NAMALWA (cell line): ENCODE measurements at regions not wholly inside any gene's neighbourhood (a gene's known extent, or its start where the extent isn't known, plus 50 kb on each side); places are given as distances from the start of the nearest gene placed in this dataset.
A peak's percentile ranks its signal among the peaks of the same experiment; 100 is the strongest.
"Not testable (repeated sequence)": the region's sequence is repeated elsewhere in the genome, so short reads cannot be mapped to it uniquely, and the experiment has no call there.

Source experiments
- DNase-seq: peaks from one replicate; pipeline ENCODE4 v3.0.0-alpha.2; 2015; ENCODE audit warnings: low spot score

DNA sequence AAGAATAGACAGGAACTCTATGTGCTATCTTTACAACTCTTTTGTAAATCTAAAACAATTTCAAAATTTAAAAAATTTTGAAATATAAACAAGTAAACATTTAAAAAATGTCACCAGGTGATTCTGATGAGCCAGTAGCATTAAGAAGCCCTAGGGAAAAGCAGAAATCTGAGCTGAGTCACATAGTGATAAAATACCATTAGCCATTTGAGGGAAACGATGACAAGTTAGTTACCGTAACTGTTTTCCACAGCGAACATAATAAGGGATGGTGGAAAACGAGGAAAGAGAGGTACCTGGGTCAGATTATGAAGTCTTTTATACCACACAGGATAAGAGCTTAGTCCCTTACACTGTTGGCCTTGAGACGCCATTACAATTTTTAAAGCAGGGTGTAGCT, 55.5 kb downstream of the PRR15 start:
- DNase-seq: no peak

DNA sequence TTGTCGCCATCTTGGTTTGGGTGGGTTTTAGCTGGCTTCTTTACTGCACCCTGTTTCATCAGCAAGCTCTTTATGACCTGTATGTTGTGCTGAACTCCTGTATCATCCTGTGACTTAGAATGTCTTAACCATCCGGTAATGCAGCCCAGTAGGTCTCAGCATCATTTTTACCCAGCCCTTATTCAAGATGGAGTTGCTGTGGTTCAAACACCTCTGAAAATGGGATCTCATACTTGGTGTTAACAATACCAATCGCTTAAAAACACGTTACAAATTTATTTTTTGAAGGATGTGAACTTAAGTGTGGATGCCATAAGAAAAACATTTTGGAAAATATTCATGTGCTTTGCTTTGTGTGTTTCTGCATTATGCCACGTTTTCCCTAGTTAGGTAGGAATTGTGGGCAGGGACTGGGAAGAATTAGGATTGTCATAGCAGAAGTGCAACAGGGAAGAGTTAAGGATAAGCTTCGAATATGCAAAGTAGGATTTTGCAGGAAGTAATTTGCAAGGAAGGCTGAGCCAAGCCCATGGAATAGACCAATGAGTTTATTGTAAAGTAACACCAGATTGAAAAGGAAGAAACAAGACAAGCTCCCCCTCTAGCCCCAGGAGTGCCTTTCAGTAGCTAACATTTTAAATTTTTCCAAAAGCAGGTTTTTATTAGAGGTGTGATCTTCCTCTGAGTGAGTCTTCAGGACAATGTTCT, 56.4 kb downstream of the PRR15 start:
- DNase-seq: no peak

DNA sequence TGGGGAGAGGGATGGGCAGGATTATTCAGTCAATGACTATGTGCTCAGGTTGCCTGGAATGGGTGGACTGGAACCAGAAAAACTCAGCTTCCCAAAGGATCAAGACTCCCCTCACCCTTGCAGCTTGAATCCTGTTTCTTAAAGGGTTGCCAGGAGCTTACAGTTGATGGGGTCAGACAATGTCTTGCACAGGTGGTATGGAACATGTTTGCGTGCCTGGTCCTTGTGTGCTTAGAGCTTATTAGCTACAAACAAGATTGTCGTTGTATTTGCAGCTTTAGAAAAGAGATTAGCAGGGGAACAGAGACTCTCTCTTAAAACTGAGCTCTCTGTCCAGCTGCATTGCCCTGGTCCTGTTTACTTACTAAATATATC, 56.9 kb downstream of the PRR15 start:
- DNase-seq: no peak

DNA sequence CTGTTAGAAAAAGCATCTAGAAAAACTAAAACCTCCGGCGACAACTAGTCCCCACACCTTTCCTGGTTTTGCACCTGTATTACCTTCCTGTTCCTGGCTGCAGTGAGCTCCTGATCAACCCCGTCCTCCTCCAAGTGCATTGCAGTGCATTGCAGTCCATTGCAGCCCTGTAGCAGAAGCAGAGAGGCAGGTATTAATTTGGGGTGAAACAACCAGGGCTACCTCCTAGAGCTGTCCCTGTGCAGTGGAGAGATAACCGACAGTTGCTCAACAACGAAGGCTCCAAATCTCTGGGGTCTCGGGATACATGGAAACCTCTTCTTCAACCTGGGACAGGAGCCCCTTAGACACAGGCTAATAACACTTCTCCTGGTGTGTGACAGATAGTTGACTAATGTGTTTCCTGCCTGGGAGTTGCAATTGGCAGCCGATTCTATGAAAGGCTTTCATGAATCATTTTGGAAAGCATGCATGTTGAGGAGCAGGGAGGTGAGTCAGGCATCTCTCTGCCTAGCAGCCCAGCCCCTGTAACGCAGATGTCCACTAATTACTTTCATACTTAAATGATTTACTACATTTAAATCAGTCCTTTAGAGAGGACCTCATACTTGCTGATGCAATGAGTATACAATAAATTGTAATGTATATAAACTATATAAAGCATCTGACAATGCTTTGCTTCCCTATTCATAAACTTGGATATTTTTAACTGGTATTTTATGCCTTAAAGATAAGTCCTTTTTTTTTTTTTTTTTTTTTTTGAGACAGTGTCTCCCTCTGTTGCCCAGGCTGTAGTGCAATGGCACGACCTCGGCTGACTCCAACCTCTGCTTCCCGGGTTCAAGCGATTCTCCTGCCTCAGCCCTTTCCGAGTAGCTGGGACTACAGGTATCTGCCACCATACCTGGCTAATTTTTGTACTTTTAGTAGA, 59.0 kb downstream of the PRR15 start:
- DNase-seq: no peak

DNA sequence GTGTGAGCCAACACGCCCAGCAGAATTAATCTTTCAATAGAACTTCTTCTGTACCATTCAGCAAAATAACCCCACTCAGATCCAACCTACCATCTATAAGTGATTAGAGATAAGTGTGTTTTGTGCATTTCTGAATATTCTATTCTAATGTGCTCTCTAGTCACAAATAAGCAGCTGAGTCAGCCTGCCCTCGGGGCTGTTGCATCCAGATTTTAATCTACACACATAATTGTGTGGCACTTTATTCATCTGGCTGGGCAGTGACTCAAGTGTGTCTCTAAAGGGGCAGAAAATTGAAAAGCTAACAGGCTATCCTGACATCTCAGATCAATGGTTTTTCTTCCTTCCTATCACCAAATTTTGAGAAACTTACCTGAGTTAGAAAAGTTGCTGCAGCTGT, 60.3 kb downstream of the PRR15 start:
- no peak for DNase-seq

DNA sequence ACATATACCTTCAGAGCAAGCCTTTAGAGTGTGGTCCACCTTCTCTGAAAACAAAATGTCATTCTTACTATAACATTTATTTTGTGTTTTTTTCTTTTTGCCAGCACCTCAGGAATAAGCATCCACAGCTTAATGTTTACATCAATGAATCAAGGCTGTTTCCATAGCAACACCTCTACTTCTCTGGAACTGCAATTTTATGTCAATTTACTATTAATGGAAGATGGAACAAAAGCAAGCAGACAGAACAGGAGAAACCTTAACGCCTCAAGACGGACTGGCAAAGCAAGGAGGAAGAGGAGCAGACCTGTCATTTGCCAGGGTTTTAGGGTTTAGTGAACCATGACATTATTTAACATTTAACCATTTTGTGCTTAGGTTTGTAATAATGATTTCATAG, 63.1 kb downstream of the PRR15 start:
- no peak for DNase-seq

DNA sequence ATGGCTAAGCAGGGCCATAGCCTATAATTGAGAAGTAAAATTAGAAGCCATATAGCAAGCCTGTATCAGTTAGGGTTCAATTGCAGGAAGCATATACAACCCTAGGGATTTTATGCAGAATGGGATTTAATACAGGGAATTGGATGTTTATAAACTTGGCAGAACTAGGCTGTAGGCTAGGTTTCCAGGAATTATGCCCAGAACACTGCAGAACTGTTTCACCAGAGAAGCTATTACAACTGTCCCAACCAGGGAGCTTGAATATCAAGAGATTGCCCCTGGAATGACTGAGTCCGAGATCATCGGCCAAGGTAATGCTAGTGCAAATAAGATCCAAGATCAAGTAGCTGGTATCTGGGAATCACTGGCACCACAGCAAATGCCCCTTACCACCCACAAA, 64.0 kb downstream of the PRR15 start:
- no peak for DNase-seq

DNA sequence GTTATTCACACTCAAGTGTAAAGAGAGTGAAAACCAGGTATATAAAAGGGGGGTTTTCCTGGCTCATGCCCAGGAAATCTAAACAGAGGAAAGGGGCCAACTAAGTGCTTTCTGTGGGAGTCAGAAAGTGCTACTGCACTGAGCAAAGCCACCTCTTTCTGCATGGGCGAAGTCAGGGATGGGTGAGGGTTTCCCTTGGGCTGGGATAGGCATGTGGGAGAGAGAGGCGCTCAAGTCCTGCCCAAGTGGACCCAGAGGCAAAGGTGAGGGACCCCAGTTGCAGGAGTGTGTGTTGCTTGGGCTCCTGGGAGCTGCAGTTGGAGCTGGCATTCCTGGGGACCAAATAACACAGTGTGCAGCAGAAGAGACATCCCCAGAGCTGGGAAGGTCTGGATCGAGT, 65.9 kb downstream of the PRR15 start:
- DNase-seq: no peak

DNA sequence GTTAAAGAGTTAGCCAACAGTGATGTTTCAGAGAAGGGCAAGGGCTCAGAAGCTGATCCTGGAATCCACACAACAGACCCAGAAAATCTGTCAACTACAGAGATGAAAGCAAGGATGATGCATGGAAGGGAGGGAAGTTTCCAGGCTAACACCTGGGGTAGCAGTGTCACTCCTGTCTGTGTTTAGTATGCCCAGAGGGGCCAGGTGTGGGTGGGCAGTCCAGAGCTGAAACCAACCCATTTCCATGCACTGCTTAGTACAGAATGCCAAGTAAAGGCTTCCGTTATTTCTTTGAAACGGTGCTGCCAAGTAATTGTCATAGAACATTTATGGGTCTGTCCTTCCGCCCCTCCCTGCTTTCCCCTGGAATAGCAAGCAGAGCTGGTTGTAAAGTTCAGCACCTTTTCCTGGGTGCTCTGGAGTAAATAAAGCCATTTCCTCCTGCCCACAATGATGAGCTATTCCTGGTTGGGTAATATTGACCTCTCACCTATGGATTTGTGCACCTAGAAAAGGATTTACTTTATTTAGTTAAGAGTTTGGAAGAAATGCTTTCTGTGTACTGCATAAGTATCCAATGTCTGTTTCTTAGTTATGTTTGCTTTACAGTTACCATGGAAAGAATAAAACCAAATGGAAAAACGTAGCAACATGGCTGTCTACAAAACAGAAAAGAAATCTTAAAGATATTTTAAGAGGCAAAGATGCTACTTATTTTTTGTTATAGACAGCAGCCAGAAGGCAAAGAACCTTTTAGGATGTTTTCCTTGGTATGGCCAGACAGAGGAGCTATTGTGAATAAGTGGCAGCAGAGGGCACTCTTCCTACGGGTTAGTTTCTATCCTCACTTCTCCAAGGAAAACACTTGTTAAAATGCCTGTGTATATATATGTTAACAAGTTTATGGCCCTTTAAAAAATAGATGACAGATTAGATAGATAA, 71.7 kb downstream of the PRR15 start:
- DNase-seq: peak; percentile 48

DNA sequence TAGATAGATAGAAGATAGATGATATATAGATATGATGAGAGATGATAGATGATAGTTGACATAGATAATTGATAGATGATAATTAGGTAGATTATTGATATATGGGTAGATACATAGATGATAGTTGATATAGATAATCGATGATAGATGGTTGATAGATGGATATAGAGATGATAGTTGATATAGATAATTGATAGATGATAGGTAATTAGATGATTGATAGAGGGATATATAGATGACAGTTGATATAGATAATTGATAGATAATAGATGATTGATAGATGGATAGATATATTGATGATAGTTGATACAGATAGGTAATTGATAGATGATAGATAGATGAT, 72.3 kb downstream of the PRR15 start:
- no peak for DNase-seq

DNA sequence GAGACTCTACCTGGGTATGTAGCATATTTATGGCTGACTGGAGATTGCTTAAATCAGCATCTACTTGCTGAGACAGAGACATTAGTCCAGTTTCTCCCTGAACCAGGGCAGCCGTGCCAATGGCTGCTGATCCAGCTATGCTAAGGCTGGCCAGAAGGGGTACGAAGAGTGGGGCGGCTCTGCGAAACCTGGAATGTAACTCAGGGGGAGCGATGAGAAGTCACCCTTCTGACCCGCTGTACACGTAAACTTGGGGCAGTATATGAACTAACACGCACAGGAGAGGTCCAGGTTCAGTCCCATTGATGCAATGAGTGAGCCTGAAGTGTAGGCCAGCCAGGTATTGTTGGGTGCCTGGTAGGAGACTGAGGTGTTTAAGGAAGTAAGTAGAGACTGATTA, 73.7 kb downstream of the PRR15 start:
- no peak for DNase-seq

DNA sequence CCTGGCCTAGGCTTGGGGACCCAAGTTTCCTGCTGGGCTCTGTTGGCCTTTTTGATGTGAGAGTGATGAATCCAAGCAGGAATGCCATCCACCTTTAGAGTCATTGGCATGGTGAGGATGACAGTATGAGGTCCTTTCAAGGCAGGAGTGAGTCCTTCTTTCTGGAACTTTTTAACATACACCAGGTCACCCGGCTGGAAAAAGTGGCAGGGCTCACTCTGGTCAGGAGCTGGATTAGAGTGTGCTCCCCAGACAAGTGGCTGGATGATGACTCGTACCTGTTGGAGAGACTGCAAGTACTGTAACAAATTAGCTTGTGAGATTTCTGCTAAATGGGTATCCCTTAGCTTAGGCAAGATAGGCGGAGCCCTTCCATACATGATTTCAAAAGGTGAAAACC, 75.2 kb downstream of the PRR15 start:
- not testable (repeated sequence) for DNase-seq

DNA sequence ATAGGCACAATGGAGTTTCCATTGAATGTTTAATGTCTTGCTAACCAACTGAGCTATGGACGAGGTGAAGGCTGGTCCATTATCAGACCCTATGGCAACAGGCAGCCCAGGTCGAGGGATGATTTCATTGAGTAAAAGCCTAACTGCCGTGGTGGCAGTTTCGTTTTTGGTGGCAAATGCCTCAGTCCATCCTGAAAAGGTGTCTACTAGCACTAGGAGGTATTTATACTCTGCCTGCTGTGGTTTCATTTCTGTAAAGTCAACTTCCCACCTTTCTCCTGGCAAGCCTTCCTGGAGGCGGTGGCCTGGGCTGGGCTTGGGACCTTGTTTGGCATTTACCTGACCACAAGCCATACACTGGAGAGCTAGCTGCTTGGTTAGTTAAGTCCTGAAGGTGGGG, 75.8 kb downstream of the PRR15 start:
- DNase-seq: no peak

DNA sequence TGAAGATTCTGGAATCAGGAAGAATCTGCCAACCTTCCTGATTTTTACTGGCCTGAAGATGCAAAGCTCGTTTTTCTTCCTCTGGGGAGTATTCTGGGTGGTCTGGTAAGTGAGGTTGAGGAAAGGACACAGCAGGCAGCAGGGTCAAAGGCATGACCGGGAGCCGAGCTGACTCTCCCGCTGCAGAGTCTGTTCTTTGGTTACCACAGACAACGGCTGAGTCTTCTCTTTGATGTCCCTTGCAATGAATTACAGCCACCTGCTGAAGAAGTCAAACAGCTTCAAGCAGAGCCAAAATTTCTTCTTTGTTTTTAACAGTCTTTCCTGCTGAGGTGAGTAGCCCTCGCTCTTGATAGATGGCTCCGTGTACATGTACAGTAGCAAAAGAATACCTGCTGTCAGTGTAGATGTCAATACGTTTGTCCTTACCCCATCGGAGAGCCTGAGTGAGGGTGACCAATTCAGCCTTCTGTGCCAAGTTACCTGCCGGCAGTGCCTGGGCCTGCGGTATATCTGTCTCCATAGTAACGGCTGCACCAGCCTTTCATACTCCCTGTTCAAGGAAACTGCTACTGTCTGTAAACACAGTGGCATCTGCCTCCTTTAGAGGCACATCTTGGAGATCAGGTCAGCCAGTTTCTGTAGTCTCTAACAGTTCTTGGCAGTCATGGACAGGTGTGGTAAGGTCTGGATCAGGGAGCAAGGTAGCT, 76.4 kb downstream of the PRR15 start:
- no peak for DNase-seq

DNA sequence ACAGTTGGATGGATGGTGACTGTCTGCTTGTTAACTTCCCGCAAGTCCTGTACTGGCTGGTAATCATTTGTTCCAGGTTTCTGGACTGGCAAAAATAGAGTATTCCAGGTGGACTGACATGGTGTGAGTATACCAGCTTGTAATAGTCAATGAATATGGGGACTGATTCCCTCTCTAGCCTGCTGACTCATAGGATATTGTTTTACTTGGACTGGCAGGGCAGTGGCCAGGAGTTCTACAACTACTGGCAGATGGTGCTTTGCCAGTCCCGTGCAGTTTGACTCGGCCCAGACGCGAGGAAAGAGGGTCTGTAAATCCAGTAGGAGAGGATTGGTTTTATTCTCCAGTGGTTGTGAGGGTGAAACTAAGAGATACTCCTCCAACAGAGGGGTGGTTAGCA, 78.0 kb downstream of the PRR15 start:
- no peak for DNase-seq

DNA sequence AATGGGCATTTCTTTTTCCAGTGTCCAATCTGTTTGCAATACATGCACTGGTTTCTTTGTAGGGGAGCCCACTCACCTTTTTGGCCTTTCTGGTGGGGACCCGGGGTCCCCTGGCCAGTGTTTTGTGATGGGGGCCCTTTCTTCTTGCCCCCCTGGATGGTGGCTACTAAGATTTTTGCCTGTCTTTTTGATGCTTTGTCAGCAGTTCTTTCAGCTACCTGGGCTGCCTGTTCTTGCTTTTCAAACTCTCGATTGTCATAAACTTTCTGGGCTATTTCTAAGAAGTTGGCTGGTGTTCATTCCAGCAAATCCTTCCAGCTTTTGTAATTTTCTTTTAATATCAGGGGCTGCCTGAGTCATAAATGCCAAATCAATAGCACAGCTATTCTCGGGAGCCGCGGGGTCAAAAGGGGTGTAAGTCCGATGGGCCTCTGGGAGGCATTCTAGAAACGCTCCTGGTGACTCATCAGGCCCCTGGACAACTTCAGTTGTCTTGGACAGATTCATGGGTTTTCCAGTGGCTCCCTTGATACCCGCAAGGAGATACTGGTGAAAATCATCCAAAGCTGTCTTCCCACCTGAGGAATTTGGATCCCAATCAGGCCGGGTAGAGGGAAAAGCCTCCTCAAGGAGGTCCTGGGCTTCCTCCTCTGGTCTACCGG, 79.0 kb downstream of the PRR15 start:
- DNase-seq: no peak

DNA sequence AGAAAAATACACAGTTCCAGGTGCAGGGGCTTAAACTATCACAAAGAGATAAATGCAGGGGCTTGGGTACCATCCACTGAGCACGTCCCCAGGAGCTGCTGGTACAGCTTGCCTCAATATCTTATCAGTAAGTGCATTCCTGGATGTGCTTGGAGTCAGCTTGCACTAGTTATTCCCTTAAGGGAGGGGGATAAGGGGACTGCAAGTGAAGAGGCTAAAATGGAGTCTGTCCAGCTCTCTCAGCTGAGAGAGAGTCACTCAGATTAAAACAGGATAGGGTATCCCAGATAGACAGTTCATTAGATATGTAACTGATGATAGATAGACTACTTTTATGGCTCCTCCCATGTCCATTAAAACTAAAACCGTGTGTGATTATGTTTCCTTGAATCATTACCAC, 82.5 kb downstream of the PRR15 start:
- not testable (repeated sequence) for DNase-seq

DNA sequence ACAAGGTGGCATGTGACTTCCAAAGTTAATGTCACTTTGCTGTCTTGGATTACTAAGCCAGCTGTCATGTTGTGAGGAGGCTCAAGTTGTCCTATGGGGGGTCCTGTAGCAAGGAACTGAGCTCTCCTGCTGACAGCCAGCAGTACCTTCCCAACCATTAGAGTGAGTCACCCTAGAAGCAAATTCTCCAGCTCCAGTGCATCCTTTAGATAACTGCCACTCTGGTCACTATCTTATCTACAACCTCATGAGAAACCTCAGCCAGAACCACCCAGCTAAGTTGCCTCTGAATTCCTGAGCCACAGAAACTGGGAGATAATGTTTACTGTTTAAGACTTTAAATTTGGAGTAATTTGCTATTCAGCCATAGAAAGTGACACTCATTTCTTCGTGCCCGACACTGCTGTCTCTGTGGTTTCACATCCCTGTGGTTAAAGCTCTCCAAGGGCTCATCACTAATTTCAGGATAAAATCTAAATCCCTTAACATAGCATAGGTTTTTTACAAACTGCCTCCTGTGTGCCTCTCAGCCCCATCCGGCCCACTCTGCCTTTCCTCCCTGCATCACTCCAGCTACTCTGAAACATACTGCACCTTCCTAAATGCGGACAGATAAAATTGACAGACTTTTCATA, 83.5 kb downstream of the PRR15 start:
- DNase-seq: no peak

DNA sequence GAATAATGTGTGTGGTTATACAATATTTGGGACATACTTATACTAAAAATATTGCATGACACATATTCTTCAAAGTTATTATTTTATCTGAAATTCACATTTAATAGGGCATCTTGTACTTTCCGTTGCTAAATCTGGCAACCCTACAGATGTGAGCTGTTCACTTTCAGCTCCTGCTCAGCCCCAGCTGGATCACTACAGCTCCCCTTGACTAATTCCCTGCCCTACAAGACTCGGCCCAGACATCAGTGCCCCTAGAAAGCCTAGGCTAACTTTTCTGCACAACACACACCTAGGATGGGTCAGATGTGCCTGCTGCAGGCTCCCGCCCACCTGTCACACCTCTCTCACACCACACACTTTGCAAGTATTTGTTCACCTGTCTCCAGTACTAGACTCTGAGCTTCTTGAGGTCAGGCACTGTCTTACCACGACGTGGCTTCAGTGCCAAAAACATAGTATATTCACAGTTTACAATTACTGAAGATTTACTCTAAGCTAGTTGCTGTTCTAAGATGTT, 84.1 kb downstream of the PRR15 start:
- DNase-seq: not testable (repeated sequence)

DNA sequence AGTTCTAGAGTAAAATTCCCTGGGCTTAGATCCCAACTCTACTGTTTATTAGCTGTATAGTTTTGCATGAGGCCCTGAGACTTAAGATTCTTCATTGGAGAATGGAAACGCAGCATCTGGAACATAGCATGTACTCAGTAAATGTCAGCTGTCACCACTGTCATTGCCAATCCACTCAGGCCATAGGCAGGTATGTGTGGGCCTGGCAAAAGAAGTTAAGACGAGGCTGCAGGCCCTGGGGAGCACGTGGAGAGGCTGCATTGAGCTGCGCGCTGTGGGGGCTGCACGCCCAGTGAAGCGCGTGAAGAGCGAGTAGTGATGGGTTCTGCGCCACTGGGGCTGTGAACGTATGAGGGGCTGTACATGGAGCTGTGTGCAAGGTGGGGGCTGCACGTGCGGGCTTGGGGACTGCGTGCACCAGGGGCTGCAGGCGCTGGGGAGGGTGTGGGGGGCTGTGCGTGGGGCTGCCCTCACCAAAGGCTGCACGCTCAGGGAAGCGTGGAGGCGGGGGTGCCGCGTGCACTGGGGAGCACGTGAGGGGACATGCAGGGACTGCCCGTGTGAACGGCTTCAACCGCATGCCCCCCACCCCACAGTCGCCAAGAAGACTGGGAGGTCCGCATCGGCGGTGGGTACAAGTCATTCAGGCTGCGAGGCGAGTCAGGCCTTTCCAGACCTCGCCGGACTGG, 85.5 kb downstream of the PRR15 start:
- no peak for DNase-seq
